Left lung (tissue), 4 donors: ENCODE measurements at regions not wholly inside any gene's neighbourhood (a gene's known extent, or its start where the extent isn't known, plus 50 kb on each side); places are given as distances from the start of the nearest gene placed in this dataset.
"Not testable (repeated sequence)": the region's sequence is repeated elsewhere in the genome, so short reads cannot be mapped to it uniquely, and the experiment has no call there.

Experiments
- ATAC-seq: fragments of 200-7000 bp; cut with Tn5 transposase; one replicate; pipeline ENCODE4 v1.9.1; 2020; ENCODE audit warnings: moderate library complexity
- DNase-seq, 4 donors: peaks; one replicate each; pipeline ENCODE4 v3.0.0-alpha.2; 2013 to 2020
- H3K27ac ChIP-seq, 2 donors: fragments of 200-600 bp; sonication (generic) in 1 of 2; one replicate each; pipeline versions ENCODE4 v1.5.0 to v1.8.0; 2020 to 2021
- H3K27me3 ChIP-seq, 2 donors: fragments of 200-600 bp; sonication (generic) in 1 of 2; one replicate each; pipeline versions ENCODE4 v1.5.0 to v1.8.0; 2020 to 2021
- H3K36me3 ChIP-seq, 2 donors: fragments of 200-600 bp; sonication (generic) in 1 of 2; one replicate each; pipeline versions ENCODE4 v1.5.0 to v1.8.0; 2020 to 2021
- H3K4me1 ChIP-seq, 2 donors: fragments of 200-600 bp; one replicate each; pipeline ENCODE4 v1.8.0; 2021
- H3K4me3 ChIP-seq, 2 donors: fragments of 200-600 bp; sonication (generic) in 1 of 2; one replicate each; pipeline versions ENCODE4 v1.5.0 to v1.8.0; 2020 to 2021; ENCODE audit warnings: mild to moderate bottlenecking in 1 of 2
- H3K9me3 ChIP-seq, 2 donors: fragments of 200-600 bp; sonication (generic) in 1 of 2; one replicate each; pipeline versions ENCODE4 v1.5.0 to v1.8.0; 2020 to 2021
- intact Hi-C, 2 donors: fragments of 100-400 bp; cut with DNase I; formaldehyde crosslinking; loops; one replicate each; pipeline versions ENCODE4 v1.11.2 to v1.14.2; 2022
- TF ChIP-seq, protein P1 (sequence below), 2 donors: fragments of 200-600 bp; sonication (generic) in 1 of 2; IDR thresholded peaks; one replicate each; pipeline versions ENCODE4 v1.5.0 to v1.8.0; 2021; ENCODE audit warnings: antibody characterized with exemption in 2 of 2
- donor health status: DM: no; HTN: yes; CAD: no.
- donor health status: DM: no; HTN: no; CAD: no.

DNA sequence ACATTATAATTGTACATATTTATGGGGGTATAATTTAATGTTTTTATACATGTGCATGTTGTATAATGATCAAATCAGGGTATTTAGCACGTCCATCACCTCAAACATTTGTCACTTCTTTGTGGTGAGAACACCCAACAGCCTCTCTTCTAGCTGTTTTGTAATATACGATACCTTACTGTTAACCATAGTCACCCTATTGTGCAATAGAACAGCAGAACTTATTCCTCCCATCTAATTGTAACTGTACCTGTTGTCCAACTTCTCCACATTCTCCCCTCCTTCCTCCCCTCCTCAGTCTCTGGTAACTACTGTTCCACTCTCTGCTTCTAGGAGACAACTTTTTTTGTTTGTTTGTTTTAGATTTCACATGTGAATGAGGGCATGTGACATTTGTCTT lies 197.0 kb upstream of the PKP2 start:
- TF ChIP-seq, protein P1, sequence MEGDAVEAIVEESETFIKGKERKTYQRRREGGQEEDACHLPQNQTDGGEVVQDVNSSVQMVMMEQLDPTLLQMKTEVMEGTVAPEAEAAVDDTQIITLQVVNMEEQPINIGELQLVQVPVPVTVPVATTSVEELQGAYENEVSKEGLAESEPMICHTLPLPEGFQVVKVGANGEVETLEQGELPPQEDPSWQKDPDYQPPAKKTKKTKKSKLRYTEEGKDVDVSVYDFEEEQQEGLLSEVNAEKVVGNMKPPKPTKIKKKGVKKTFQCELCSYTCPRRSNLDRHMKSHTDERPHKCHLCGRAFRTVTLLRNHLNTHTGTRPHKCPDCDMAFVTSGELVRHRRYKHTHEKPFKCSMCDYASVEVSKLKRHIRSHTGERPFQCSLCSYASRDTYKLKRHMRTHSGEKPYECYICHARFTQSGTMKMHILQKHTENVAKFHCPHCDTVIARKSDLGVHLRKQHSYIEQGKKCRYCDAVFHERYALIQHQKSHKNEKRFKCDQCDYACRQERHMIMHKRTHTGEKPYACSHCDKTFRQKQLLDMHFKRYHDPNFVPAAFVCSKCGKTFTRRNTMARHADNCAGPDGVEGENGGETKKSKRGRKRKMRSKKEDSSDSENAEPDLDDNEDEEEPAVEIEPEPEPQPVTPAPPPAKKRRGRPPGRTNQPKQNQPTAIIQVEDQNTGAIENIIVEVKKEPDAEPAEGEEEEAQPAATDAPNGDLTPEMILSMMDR (IDR thresholded peaks at IDR 0.05) = no peak
- Histone ChIP-seq H3K9me3 (no peaks in the 10 kb centered on the region), H3K4me3 (no peak overlapping the region), H3K27ac (no peak overlapping the region), H3K4me1 (no peaks in the 10 kb centered on the region), H3K36me3 (no peaks in the 10 kb centered on the region), H3K27me3 (no peaks in the 10 kb centered on the region)
- ATAC-seq = no peak
- DNase-seq = no peak
- intact Hi-C loops = no loop called here

DNA sequence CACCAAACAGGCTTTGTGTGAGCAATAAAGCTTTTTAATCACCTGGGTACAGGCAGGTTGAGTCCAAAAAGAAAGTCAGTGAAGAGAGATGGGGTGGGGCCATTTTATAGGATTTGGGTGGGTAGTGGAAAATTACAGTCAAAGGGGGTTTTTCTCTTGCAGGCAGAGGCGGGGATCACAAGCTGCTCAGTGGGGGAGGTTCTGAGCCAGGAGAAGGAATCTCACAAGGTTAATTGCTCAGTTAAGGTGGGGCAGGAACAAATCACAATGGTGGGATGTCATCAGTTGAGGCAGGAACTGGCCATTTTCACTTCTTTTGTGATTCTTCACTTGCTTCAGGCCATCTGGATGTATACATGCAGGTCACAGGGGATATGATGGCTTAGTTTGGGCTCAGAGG lies 191.3 kb upstream of the PKP2 start:
- DNase-seq, H3K36me3 ChIP-seq, H3K27me3 ChIP-seq, H3K4me1 ChIP-seq, H3K4me3 ChIP-seq, H3K27ac ChIP-seq, intact Hi-C loops, H3K9me3 ChIP-seq, ATAC-seq: not testable (repeated sequence)

DNA sequence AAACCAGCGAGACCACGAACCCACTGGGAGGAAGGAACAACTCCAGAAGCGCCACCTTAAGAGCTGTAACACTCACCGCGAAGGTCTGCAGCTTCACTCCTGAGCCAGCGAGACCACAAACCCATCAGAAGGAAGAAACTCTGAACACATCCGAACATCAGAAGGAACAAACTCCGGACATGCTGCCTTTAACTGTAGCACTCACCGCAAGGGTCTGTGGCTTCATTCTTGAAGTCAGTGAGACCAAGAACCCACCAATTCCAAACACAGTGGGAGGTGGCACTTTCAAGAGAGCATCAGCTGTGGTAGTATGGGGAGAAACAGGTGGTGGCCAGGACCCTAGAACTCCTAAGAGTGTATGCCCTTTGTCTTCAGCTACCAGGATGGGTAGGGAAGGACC lies 179.8 kb upstream of the PKP2 start:
- peaks cover 0 to 18% of the 10 kb centered on the region in 2 donors for H3K9me3 ChIP-seq
- H3K27me3 ChIP-seq, H3K4me1 ChIP-seq, ATAC-seq, H3K4me3 ChIP-seq, DNase-seq, intact Hi-C loops, H3K27ac ChIP-seq, H3K36me3 ChIP-seq: not testable (repeated sequence)

DNA sequence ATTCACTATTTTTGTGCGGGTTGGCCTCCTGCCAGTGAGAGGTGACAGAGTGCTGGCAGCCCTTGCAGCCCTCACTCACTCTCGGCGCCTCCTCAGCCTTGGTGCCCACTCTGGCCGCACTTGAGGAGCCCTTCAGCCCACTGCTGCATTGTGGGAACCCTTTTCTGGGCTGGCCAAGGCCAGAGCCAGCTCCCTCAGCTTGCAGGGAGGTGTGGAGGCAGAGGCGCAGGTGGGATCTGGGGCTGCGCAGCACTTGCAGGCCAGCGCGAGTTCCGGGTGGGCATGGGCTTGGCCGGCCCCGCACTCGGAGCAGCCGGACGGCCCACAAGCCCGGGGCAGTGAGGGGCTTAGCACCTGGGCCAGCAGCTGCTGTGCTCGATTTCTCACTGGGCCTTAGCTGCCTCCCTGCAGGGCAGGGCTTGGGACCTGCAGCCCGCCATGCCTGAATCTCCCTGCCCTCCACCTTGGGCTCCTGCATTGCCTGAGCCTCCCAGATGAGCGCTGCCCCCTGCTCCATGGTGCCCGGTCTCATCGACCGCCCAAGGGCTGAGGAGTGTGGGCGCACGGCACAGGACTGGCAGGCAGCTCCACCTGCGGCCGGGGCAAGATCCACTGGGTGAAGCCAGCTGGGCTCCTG lies 178.7 kb upstream of the PKP2 start:
- H3K4me3 ChIP-seq, ATAC-seq, H3K27me3 ChIP-seq, H3K36me3 ChIP-seq, H3K27ac ChIP-seq, H3K4me1 ChIP-seq, intact Hi-C loops: not testable (repeated sequence)
- peak in 1 of 4 donors; percentile 54 for DNase-seq
- peaks cover 0 to 18% of the 10 kb centered on the region in 2 donors for H3K9me3 ChIP-seq

DNA sequence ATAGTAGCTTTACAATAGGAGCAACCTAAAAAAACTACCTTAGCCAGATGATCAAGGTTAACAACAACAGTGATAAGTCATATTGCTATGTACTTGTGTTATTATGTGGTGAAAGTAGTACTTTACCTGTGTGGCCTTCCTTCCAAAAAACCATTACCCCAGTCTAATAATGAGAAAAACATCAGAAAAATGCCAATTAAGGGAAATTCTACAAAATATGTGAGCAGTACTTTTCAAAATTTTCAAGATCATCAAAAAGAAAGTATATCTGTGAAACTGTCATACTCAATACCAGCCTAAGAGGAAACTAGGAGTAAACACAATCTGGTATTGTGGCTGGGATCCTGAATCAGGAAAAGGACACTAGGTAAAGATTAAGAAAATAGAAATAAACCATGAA lies 165.3 kb upstream of the PKP2 start:
- H3K4me3 ChIP-seq = no peak overlapping the region
- ATAC-seq (no peak), DNase-seq (no peak)
- TF ChIP-seq, protein P1 (IDR thresholded peaks at IDR 0.05) = no peak
- H3K27me3 ChIP-seq = no peaks in the 10 kb centered on the region
- H3K36me3 ChIP-seq = no peaks in the 10 kb centered on the region
- H3K27ac ChIP-seq = no peak overlapping the region
- intact Hi-C loops = no loop called here
- H3K9me3 ChIP-seq = peaks cover 0 to 8% of the 10 kb centered on the region in 2 donors
- no peaks in the 10 kb centered on the region for H3K4me1 ChIP-seq

DNA sequence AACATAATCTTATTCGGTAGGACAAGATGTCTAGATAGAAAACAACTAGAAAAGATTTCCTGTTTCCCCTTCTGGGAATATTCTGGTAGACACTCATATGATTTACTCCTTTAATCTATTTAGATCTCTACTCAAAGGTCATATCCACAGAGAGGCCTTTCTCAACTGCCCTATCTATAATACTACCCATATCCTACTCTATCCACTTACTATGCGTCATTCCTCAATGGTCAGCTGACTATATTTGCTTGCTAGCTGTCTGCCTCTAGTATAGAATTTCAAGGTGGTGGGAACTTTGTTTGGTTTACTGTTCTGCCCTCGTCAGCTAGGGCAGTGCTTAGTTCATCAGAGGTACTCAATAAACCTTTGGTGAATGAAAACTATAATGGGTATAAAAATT lies 157.8 kb upstream of the PKP2 start:
- ATAC-seq = no peak
- no peaks in the 10 kb centered on the region for H3K4me1 ChIP-seq
- H3K27ac ChIP-seq = no peak overlapping the region
- H3K4me3 ChIP-seq = no peak overlapping the region
- no peak for DNase-seq
- no peaks in the 10 kb centered on the region for H3K36me3 ChIP-seq
- TF ChIP-seq, protein P1 (IDR thresholded peaks at IDR 0.05) = no peak
- no peaks in the 10 kb centered on the region for H3K27me3 ChIP-seq
- no peaks in the 10 kb centered on the region for H3K9me3 ChIP-seq
- intact Hi-C loops = no loop called here
